Uterus (tissue), 2 donors: ENCODE measurements at regions not wholly inside any gene's neighbourhood (a gene's known extent, or its start where the extent isn't known, plus 50 kb on each side); places are given as distances from the start of the nearest gene placed in this dataset.

Experiments
- POLR2A ChIP-seq, 2 donors: fragments of 450-650 bp; IDR thresholded peaks; one replicate each; pipeline ENCODE4 v1.6.1; 2016; ENCODE audit warnings: antibody characterized with exemption in 2 of 2, mild to moderate bottlenecking in 1 of 2, moderate library complexity in 1 of 2
- TF ChIP-seq, protein P1 (sequence below), 4 experiments: fragments of 200-600 bp in 2 of 4; fragments of 450-650 bp in 2 of 4; sonication (generic) in 2 of 4; IDR thresholded peaks; one replicate each; pipeline ENCODE4 v1.5.1; 2016 to 2019; ENCODE audit warnings: antibody characterized with exemption in 4 of 4, mild to moderate bottlenecking in 2 of 4, moderate library complexity in 1 of 4

DNA sequence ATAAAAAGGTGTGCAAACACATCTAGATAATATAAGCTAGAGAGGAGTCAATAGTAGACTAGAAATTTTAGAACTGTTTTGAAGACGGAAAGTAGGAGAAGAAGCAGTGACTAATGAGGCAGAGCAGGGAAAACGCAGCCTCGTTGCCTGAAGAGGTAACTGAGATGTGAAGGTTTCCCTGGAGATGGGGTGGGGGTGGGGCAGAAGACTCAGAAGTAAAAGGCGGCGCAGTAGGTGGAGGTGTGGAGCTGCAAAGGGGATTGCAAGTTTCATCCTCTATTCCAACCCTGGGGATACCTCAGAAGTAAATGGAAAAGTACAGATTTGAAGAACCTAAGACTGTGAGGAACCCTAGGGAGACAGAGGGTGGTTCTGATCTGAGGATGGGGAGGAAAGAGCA, 109.5 kb downstream of the TMPRSS5 start:
- TF ChIP-seq, protein P1, sequence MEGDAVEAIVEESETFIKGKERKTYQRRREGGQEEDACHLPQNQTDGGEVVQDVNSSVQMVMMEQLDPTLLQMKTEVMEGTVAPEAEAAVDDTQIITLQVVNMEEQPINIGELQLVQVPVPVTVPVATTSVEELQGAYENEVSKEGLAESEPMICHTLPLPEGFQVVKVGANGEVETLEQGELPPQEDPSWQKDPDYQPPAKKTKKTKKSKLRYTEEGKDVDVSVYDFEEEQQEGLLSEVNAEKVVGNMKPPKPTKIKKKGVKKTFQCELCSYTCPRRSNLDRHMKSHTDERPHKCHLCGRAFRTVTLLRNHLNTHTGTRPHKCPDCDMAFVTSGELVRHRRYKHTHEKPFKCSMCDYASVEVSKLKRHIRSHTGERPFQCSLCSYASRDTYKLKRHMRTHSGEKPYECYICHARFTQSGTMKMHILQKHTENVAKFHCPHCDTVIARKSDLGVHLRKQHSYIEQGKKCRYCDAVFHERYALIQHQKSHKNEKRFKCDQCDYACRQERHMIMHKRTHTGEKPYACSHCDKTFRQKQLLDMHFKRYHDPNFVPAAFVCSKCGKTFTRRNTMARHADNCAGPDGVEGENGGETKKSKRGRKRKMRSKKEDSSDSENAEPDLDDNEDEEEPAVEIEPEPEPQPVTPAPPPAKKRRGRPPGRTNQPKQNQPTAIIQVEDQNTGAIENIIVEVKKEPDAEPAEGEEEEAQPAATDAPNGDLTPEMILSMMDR (IDR thresholded peaks at IDR 0.05), result no peak
- TF ChIP-seq POLR2A (IDR thresholded peaks at IDR 0.05), result no peak
